ENCODE measurements at regions not wholly inside any gene's neighbourhood (a gene's known extent, or its start where the extent isn't known, plus 50 kb on each side); places are given as distances from the start of the nearest gene placed in this dataset.

GRCh38 chr5:93967923-93968322 lies 226.5 kb upstream of the POU5F2 start:
- Histone ChIP-seq H3K4me2 (ENCODE audit: low read depth, low read length) (no peak overlapping the region), H4K20me1 (ENCODE audit: insufficient read depth, low read length) (no peaks in the 10 kb centered on the region), H2AFZ (ENCODE audit: low read length) (no peak overlapping the region), H3K36me3 (replicated peaks in 1 of 2; ENCODE audit: control insufficient read depth in 1 of 2, insufficient read depth in 2 of 2, low read length in 2 of 2) (no peaks in the 10 kb centered on the region), H3K9ac (ENCODE audit: insufficient read depth, low read depth, low read length) (no peak overlapping the region), H3K9me3 (ENCODE audit: low read length) (no peaks in the 10 kb centered on the region), H3K79me2 (ENCODE audit: insufficient read depth, low read length) (no peaks in the 10 kb centered on the region), H3K27me3 (ENCODE audit: control insufficient read depth in 1 of 2, insufficient read depth in 2 of 2, low read length in 2 of 2) (no peaks in the 10 kb centered on the region; a peak in 1 of 5 replicates), H3K4me3 (replicated peaks in 1 of 3; ENCODE audit: insufficient read depth in 1 of 3, low read depth in 2 of 3, low read length in 3 of 3) (no peak overlapping the region), H3K4me1 (ENCODE audit: insufficient read depth, low read length) (no peaks in the 10 kb centered on the region), H3K27ac (ENCODE audit: extremely low read length, insufficient read depth, low read length) (no peak overlapping the region)
- POLR2A ChIA-PET: no interaction called here
- FAIRE-seq (no peak), DNase-seq (ENCODE audit: low spot score) (no peak), ATAC-seq (no peak)
- in situ Hi-C loops (cut with HindIII; ENCODE audit: extremely low pct_ligation_motif_present, low pct_unique_long_range_greater_than_20kb) (no loop called here), intact Hi-C loops (cut with micrococcal nuclease; ENCODE audit: unreplicated experiment) (no loop called here)
- TF ChIP-seq RCOR2 (CRISPR knock-in tag; IDR thresholded peaks at IDR 0.05) (no peak), SOX6 (IDR thresholded peaks at IDR 0.05) (no peak), SOX6 (CRISPR knock-in tag; IDR thresholded peaks at IDR 0.05) (no peak), ZNF703 (CRISPR knock-in tag; IDR thresholded peaks at IDR 0.05; ENCODE audit: borderline replicate concordance) (no peak)
- CTCF ChIA-PET (ENCODE audit: low intra/inter-chr PET ratio, low total read pairs): no interaction called here
- no TSS peak for BruUV-seq (replicated peaks)

GRCh38 chr5:93964421-93964820 lies 223.0 kb upstream of the POU5F2 start:
- no peaks in the 10 kb centered on the region for H3K9me3 ChIP-seq (ENCODE audit: low read length)
- H3K27ac ChIP-seq (ENCODE audit: extremely low read length, insufficient read depth, low read length): no peak overlapping the region
- H3K27me3 ChIP-seq (ENCODE audit: control insufficient read depth in 1 of 2, insufficient read depth in 2 of 2, low read length in 2 of 2): no peaks in the 10 kb centered on the region; a peak in 1 of 5 replicates
- no peak for ATAC-seq
- FAIRE-seq: no peak
- H3K4me3 ChIP-seq (replicated peaks in 1 of 3; ENCODE audit: insufficient read depth in 1 of 3, low read depth in 2 of 3, low read length in 3 of 3): no peak overlapping the region
- no peaks in the 10 kb centered on the region for H4K20me1 ChIP-seq (ENCODE audit: insufficient read depth, low read length)
- H3K79me2 ChIP-seq (ENCODE audit: insufficient read depth, low read length): no peaks in the 10 kb centered on the region
- in situ Hi-C loops (cut with HindIII; ENCODE audit: extremely low pct_ligation_motif_present, low pct_unique_long_range_greater_than_20kb) (no loop called here), intact Hi-C loops (cut with micrococcal nuclease; ENCODE audit: unreplicated experiment) (no loop called here)
- no peak overlapping the region for H3K9ac ChIP-seq (ENCODE audit: insufficient read depth, low read depth, low read length)
- no peaks in the 10 kb centered on the region for H3K36me3 ChIP-seq (replicated peaks in 1 of 2; ENCODE audit: control insufficient read depth in 1 of 2, insufficient read depth in 2 of 2, low read length in 2 of 2)
- no peak overlapping the region for H3K4me2 ChIP-seq (ENCODE audit: low read depth, low read length)
- BruUV-seq (replicated peaks): no TSS peak
- TF ChIP-seq SNAI1 (CRISPR knock-in tag; IDR thresholded peaks at IDR 0.05; ENCODE audit: borderline replicate concordance): no peak
- TF ChIP-seq ZNF530 (CRISPR knock-in tag; IDR thresholded peaks at IDR 0.05; ENCODE audit: low read depth): no peak
- no peak for TF ChIP-seq CC2D1A (CRISPR knock-in tag; IDR thresholded peaks at IDR 0.05)
- no peak for TF ChIP-seq ARID2 (CRISPR knock-in tag; IDR thresholded peaks at IDR 0.05; ENCODE audit: borderline replicate concordance)
- no peak for TF ChIP-seq ZNF430 (CRISPR knock-in tag; IDR thresholded peaks at IDR 0.05)
- no peak for TF ChIP-seq ZSCAN31 (CRISPR knock-in tag; IDR thresholded peaks at IDR 0.05; ENCODE audit: low read depth)
- H2AFZ ChIP-seq (ENCODE audit: low read length): no peak overlapping the region
- DNase-seq (ENCODE audit: low spot score): no peak
- WGBS (ENCODE audit: low lambda C conversion rate): 95% methylated on average over 1 of the region's 1 CpG
- ChIA-PET CTCF (ENCODE audit: low intra/inter-chr PET ratio, low total read pairs) (no interaction called here), POLR2A (no interaction called here)
- H3K4me1 ChIP-seq (ENCODE audit: insufficient read depth, low read length): no peaks in the 10 kb centered on the region

Measured in HepG2 (cell line).